ENCODE measurements at regions not wholly inside any gene's neighbourhood (a gene's known extent, or its start where the extent isn't known, plus 50 kb on each side); places are given as distances from the start of the nearest gene placed in this dataset.
"Not testable (repeated sequence)": the region's sequence is repeated elsewhere in the genome, so short reads cannot be mapped to it uniquely, and the experiment has no call there.

DNA sequence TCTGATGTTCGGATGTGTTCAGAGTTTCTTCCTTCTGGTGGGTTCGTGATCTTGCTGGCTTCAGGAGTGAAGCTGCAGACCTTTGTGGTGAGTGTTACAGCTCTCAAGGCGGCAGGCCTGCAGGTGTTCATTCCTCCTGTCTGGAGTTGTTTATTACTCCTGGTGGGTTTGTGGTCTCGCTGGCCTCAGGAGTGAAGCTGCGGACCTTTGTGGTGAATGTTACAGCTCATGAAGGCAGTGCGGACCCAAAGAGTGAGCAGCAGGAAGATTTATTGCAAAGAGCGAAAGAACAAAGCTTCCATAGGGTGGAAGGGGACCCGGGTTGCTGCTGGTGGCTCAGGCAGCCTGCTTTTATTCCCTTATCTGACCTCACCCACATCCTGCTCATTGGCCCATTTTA is 1226.8 kb upstream of the EPHA6 start:
- TF ChIP-seq, protein P1, sequence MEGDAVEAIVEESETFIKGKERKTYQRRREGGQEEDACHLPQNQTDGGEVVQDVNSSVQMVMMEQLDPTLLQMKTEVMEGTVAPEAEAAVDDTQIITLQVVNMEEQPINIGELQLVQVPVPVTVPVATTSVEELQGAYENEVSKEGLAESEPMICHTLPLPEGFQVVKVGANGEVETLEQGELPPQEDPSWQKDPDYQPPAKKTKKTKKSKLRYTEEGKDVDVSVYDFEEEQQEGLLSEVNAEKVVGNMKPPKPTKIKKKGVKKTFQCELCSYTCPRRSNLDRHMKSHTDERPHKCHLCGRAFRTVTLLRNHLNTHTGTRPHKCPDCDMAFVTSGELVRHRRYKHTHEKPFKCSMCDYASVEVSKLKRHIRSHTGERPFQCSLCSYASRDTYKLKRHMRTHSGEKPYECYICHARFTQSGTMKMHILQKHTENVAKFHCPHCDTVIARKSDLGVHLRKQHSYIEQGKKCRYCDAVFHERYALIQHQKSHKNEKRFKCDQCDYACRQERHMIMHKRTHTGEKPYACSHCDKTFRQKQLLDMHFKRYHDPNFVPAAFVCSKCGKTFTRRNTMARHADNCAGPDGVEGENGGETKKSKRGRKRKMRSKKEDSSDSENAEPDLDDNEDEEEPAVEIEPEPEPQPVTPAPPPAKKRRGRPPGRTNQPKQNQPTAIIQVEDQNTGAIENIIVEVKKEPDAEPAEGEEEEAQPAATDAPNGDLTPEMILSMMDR (IDR thresholded peaks at IDR 0.05; ENCODE audit: low read depth, low read length, poor library complexity, severe bottlenecking), result not testable (repeated sequence)
- not testable (repeated sequence) for TF ChIP-seq EZH2phosphoT487 (IDR thresholded peaks at IDR 0.05; ENCODE audit: borderline replicate concordance, low read length)

Data from DOHH2 (cell line).